HG03565 (cell line): ENCODE measurements at regions not wholly inside any gene's neighbourhood (a gene's known extent, or its start where the extent isn't known, plus 50 kb on each side); places are given as distances from the start of the nearest gene placed in this dataset.
"Not testable (repeated sequence)": the region's sequence is repeated elsewhere in the genome, so short reads cannot be mapped to it uniquely, and the experiment has no call there.

Source experiments
- ATAC-seq: cut with Tn5 transposase; IDR thresholded peaks from one replicate; pipeline ENCODE4 v1.9.1; 2021; ENCODE audit warnings: mild to moderate bottlenecking, moderate library complexity; ENCODE audit not compliant: unreplicated experiment

GRCh38 chr4:165548702-165549101, 169.9 kb downstream of the CPE start:
- no peak for ATAC-seq

- no peak for ATAC-seq
Observed at GRCh38 chr4:165553221-165553810, 174.5 kb downstream of the CPE start.

- no peak for ATAC-seq
Observed at GRCh38 chr4:165555302-165555701, 176.5 kb downstream of the CPE start.

GRCh38 chr4:165556383-165556782, 177.6 kb downstream of the CPE start:
- no peak for ATAC-seq

- ATAC-seq: no peak
Observed at GRCh38 chr4:165560941-165561340, 182.1 kb downstream of the CPE start.

- ATAC-seq: no peak
Observed at GRCh38 chr4:165563851-165564250, 185.0 kb downstream of the CPE start.

GRCh38 chr4:165569031-165569430, 190.2 kb downstream of the CPE start:
- ATAC-seq: no peak

GRCh38 chr4:165571476-165571875, 192.7 kb downstream of the CPE start:
- not testable (repeated sequence) for ATAC-seq

- no peak for ATAC-seq
Observed at GRCh38 chr4:165580351-165580905, 201.6 kb downstream of the CPE start.

- no peak for ATAC-seq
Observed at GRCh38 chr4:165583341-165583740, 204.5 kb downstream of the CPE start.

GRCh38 chr4:165584916-165585315, 206.1 kb downstream of the CPE start:
- no peak for ATAC-seq

GRCh38 chr4:165588534-165589315, 209.9 kb downstream of the CPE start:
- no peak for ATAC-seq

- no peak for ATAC-seq
Observed at GRCh38 chr4:165592386-165592785, 213.6 kb downstream of the CPE start.

- ATAC-seq: no peak
Observed at GRCh38 chr4:165597581-165598480, 219.0 kb downstream of the CPE start.

GRCh38 chr4:165600959-165601683, 222.3 kb downstream of the CPE start:
- no peak for ATAC-seq

GRCh38 chr4:165602621-165603020, 223.8 kb downstream of the CPE start:
- ATAC-seq: no peak

GRCh38 chr4:165604181-165604580, 225.4 kb downstream of the CPE start:
- ATAC-seq: no peak

- no peak for ATAC-seq
Observed at GRCh38 chr4:165605811-165606210, 227.0 kb downstream of the CPE start.

GRCh38 chr4:165606465-165607205, 227.8 kb downstream of the CPE start:
- no peak for ATAC-seq

GRCh38 chr4:165609653-165610052, 230.8 kb downstream of the CPE start:
- no peak for ATAC-seq
